SH-SY5Y (cell line): ENCODE measurements at regions not wholly inside any gene's neighbourhood (a gene's known extent, or its start where the extent isn't known, plus 50 kb on each side); places are given as distances from the start of the nearest gene placed in this dataset.

Experiments
- GATA2 ChIP-seq: IDR thresholded peaks from 2 replicates; pipeline ENCODE4 v1.6.1; 2011; ENCODE audit warnings: mild to moderate bottlenecking, low read depth, low read length
- GATA3 ChIP-seq: IDR thresholded peaks from 2 replicates; pipeline ENCODE4 v1.6.1; 2011; ENCODE audit warnings: low read depth, mild to moderate bottlenecking, low read length, moderate library complexity

DNA sequence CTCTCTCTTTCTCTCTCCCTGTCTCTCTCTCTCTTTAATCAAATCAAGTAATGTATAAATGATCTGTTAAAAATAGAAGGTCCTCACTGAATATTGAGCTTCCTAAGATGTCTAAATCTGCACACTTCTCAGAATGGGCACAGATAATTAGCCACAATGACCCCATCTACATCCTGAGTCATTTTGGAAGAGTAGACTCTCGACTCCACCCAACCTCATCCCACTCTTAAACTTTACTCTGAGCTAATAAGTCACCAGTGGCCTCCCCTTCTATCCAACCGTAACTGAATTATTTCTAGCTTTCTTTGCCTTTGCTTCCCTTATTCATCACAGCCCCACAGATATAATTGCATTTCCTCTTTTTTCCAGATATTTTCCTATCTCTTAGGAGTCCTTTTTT lies 326.5 kb upstream of the ZNF717 start:
- TF ChIP-seq GATA2 (no peak), GATA3 (no peak)
